Suprapubic skin (tissue), 3 donors: ENCODE measurements at regions not wholly inside any gene's neighbourhood (a gene's known extent, or its start where the extent isn't known, plus 50 kb on each side); places are given as distances from the start of the nearest gene placed in this dataset.

Experiments used
- POLR2AphosphoS5 ChIP-seq, 3 donors: sonication (generic); formaldehyde crosslinking; IDR thresholded peaks; one replicate each; pipeline ENCODE4 v1.6.1; 2017; ENCODE audit warnings: antibody characterized with exemption in 3 of 3
- TF ChIP-seq, protein P1 (sequence below), 2 donors: fragments of 200-600 bp in 1 of 2; fragments of 450-650 bp in 1 of 2; sonication (generic) in 1 of 2; IDR thresholded peaks; one replicate each; pipeline ENCODE4 v1.5.1; 2016 to 2019; ENCODE audit warnings: antibody characterized with exemption in 2 of 2, mild to moderate bottlenecking in 1 of 2, moderate library complexity in 1 of 2

DNA sequence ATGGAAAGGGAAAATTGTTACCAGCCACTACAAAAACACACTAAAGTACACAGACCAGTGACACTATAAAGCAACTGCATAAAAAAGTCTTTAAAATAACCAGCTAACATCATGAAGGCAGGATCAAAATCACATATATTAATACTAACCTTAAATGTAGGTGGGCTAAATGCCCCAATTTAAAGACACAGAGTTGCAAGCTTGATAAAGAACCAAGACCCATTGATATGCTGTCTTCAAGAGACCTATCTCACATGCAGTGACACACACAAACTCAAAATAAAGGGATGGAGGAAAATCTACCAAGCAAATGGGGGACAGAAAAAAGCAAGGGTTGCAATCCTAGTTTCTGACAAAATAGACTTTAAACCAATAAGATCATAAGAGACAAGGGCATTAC lies 246.3 kb downstream of the SEC16B start:
- TF ChIP-seq, protein P1, sequence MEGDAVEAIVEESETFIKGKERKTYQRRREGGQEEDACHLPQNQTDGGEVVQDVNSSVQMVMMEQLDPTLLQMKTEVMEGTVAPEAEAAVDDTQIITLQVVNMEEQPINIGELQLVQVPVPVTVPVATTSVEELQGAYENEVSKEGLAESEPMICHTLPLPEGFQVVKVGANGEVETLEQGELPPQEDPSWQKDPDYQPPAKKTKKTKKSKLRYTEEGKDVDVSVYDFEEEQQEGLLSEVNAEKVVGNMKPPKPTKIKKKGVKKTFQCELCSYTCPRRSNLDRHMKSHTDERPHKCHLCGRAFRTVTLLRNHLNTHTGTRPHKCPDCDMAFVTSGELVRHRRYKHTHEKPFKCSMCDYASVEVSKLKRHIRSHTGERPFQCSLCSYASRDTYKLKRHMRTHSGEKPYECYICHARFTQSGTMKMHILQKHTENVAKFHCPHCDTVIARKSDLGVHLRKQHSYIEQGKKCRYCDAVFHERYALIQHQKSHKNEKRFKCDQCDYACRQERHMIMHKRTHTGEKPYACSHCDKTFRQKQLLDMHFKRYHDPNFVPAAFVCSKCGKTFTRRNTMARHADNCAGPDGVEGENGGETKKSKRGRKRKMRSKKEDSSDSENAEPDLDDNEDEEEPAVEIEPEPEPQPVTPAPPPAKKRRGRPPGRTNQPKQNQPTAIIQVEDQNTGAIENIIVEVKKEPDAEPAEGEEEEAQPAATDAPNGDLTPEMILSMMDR (IDR thresholded peaks at IDR 0.05) = no peak
- TF ChIP-seq POLR2AphosphoS5 (IDR thresholded peaks at IDR 0.05) = no peak
